ENCODE measurements at regions not wholly inside any gene's neighbourhood (a gene's known extent, or its start where the extent isn't known, plus 50 kb on each side); places are given as distances from the start of the nearest gene placed in this dataset.
"Not testable (repeated sequence)": the region's sequence is repeated elsewhere in the genome, so short reads cannot be mapped to it uniquely, and the experiment has no call there.

DNA sequence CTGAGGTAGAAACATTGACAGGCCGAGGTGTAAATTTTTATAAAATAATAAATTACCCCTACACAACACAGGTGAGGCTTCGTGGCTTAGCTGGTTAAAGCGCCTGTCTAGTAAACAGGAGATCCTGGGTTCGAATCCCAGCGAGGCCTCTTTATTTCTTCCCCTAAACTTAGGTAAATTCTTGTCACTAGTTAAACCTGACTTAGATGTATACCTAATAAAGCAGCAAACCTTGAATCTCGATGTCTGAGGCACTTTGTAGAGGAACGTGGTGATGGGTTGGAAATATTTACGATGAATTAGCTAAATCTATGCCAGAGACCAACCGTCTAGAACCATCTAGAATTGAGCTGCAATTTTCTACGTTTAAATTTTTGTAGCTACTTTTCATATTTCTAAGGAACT is 185.6 kb downstream of the OR2B2 start:
- TF ChIP-seq, protein P1, sequence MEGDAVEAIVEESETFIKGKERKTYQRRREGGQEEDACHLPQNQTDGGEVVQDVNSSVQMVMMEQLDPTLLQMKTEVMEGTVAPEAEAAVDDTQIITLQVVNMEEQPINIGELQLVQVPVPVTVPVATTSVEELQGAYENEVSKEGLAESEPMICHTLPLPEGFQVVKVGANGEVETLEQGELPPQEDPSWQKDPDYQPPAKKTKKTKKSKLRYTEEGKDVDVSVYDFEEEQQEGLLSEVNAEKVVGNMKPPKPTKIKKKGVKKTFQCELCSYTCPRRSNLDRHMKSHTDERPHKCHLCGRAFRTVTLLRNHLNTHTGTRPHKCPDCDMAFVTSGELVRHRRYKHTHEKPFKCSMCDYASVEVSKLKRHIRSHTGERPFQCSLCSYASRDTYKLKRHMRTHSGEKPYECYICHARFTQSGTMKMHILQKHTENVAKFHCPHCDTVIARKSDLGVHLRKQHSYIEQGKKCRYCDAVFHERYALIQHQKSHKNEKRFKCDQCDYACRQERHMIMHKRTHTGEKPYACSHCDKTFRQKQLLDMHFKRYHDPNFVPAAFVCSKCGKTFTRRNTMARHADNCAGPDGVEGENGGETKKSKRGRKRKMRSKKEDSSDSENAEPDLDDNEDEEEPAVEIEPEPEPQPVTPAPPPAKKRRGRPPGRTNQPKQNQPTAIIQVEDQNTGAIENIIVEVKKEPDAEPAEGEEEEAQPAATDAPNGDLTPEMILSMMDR (IDR thresholded peaks at IDR 0.05; ENCODE audit: low read depth, low read length, missing control alignments), result no peak
- no peak overlapping the region for H3K4me3 ChIP-seq (replicated peaks; ENCODE audit: low read depth, low read length)
- DNase-seq (ENCODE audit: extremely low read depth, low read depth), result peak; percentile 31

GRCh38 chr6:27720607-27721580 is 191.3 kb downstream of the OR2B2 start:
- DNase-seq (ENCODE audit: extremely low read depth, low read depth), result peak; percentile 40
- peak overlapping the region; percentile 33 for H3K4me3 ChIP-seq (replicated peaks; ENCODE audit: low read depth, low read length)
- TF ChIP-seq, protein P1 (IDR thresholded peaks at IDR 0.05; ENCODE audit: low read depth, low read length, missing control alignments), result peak; percentile 4

GRCh38 chr6:27719039-27719438 is 193.2 kb downstream of the OR2B2 start:
- not testable (repeated sequence) for H3K4me3 ChIP-seq (replicated peaks; ENCODE audit: low read depth, low read length); DNase-seq (ENCODE audit: extremely low read depth, low read depth)

DNA sequence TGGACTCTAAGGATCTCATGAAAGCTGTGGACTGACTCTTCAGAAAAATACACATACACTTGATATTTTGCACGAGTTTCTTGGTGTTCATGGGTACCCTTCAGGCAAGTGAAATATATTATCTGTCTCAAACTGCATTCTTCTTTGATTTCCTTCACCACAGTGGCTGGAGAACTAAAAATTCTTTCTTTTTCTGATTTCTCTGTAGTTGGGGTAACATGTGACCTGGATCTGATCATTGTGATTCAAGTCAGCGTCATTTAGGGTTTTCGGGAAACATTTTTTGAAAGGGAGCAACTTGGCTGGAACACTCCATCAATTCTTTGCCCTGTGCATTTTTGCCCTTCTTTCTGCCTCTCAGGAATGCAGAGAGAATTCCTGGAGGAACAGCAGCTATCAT is 205.8 kb downstream of the OR2B2 start:
- DNase-seq (ENCODE audit: extremely low read depth, low read depth), result no peak
- H3K4me3 ChIP-seq (replicated peaks; ENCODE audit: low read depth, low read length), result no peak overlapping the region
- TF ChIP-seq, protein P1 (IDR thresholded peaks at IDR 0.05; ENCODE audit: low read depth, low read length, missing control alignments), result no peak

- DNase-seq (ENCODE audit: extremely low read depth, low read depth), result no peak
- TF ChIP-seq, protein P1 (IDR thresholded peaks at IDR 0.05; ENCODE audit: low read depth, low read length, missing control alignments), result no peak
- H3K4me3 ChIP-seq (replicated peaks; ENCODE audit: low read depth, low read length), result no peak overlapping the region
These were observed 211.9 kb downstream of the OR2B2 start for GRCh38 chr6:27700337-27700736.

DNA sequence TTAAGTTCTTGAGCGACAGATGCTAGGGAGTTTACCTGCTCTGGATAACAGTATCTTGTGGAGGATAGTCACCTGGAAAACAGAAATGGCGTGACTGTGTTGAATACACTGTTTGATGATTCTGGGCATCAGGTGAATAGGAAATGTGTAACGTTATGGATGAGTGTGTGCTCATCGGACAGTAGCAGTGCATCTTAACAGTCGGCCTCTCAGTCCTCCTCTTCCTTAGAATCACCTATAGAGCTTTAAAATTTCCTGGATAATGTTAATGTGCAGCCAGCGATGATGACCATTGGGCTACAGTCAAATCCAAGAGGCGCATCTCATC is 217.7 kb downstream of the OR2B2 start:
- peak overlapping the region; percentile 57 for H3K4me3 ChIP-seq (replicated peaks; ENCODE audit: low read depth, low read length)
- DNase-seq (ENCODE audit: extremely low read depth, low read depth), result no peak
- TF ChIP-seq, protein P1 (IDR thresholded peaks at IDR 0.05; ENCODE audit: low read depth, low read length, missing control alignments), result no peak

GRCh38 chr6:27693766-27694546 is 218.2 kb downstream of the OR2B2 start:
- no peak for DNase-seq (ENCODE audit: extremely low read depth, low read depth)
- H3K4me3 ChIP-seq (replicated peaks; ENCODE audit: low read depth, low read length), result peak overlapping the region; percentile 57
- TF ChIP-seq, protein P1 (IDR thresholded peaks at IDR 0.05; ENCODE audit: low read depth, low read length, missing control alignments), result no peak

DNA sequence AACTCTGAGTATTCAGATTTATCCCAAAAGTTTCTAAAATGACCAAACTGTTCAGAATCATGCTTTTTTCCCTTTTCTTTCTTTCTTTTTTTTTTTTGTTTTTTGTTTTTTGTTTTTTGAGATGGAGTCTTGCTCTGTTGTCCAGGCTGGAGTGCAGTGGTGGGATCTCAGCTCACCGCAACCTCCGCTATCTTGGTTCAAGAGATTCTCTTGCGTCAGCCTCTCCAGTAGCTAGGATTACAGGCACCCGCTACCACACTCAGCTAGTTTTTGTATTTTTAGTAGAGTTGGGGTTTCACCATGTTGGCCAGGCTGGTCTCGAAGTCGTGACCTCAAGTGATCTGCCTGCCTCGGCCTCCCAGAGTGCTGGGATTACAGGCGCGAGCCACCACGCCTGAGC is 219.2 kb upstream of the ZNF184 start:
- not testable (repeated sequence) for H3K4me3 ChIP-seq (replicated peaks; ENCODE audit: low read depth, low read length); DNase-seq (ENCODE audit: extremely low read depth, low read depth)

Measured in HFF-Myc (cell line).